Thoracic aorta (tissue), 2 donors: ENCODE measurements at regions not wholly inside any gene's neighbourhood (a gene's known extent, or its start where the extent isn't known, plus 50 kb on each side); places are given as distances from the start of the nearest gene placed in this dataset.

Experiments
- ATAC-seq: fragments of 150-250 bp; one replicate; pipeline ENCODE4 v1.8.0; 2017; ENCODE audit warnings: low read depth; ENCODE audit not compliant: insufficient number of reproducible peaks, low FRiP score
- DNase-seq: peaks from one replicate; pipeline ENCODE4 v3.0.0-alpha.2; 2020; ENCODE audit warnings: low spot score
- H3K27ac ChIP-seq, 2 donors: fragments of 200-600 bp; sonication (generic); 1 replicate in 1 of 2; 2 replicates in 1 of 2; pipeline ENCODE4 v1.5.1; 2016; ENCODE audit warnings: mild to moderate bottlenecking in 2 of 2, moderate library complexity in 2 of 2
- H3K27me3 ChIP-seq: fragments of 200-600 bp; sonication (generic); replicated peaks from 2 replicates; pipeline ENCODE4 v1.6.0; 2016; ENCODE audit warnings: mild to moderate bottlenecking; ENCODE audit not compliant: insufficient read depth
- H3K36me3 ChIP-seq: fragments of 200-600 bp; sonication (generic); one replicate; pipeline ENCODE4 v1.5.1; 2016
- H3K4me1 ChIP-seq, 2 donors: fragments of 200-600 bp; sonication (generic); 1 replicate in 1 of 2; 2 replicates in 1 of 2; pipeline versions ENCODE4 v1.5.1 to v1.6.0; 2016; ENCODE audit warnings: low read depth in 2 of 2, mild to moderate bottlenecking in 1 of 2; ENCODE audit not compliant: control insufficient read depth in 1 of 2
- H3K4me3 ChIP-seq: fragments of 200-600 bp; sonication (generic); 2 replicates; pipeline ENCODE4 v1.5.1; 2016; ENCODE audit warnings: mild to moderate bottlenecking
- H3K9me3 ChIP-seq: fragments of 200-600 bp; sonication (generic); 2 replicates; pipeline ENCODE4 v1.5.1; 2016
- CTCF ChIP-seq: fragments of 200-600 bp; sonication (generic); IDR thresholded peaks from one replicate; pipeline ENCODE4 v1.5.1; 2019; ENCODE audit warnings: antibody characterized with exemption

GRCh38 chr5:6043491-6044310 is 334.6 kb downstream of the MED10 start:
- no peak overlapping the region for H3K27ac ChIP-seq
- no peaks in the 10 kb centered on the region for H3K9me3 ChIP-seq
- DNase-seq (no peak), ATAC-seq (no peak)
- no peak for TF ChIP-seq CTCF
- no peak overlapping the region for H3K4me3 ChIP-seq
- H3K4me1 ChIP-seq: no peaks in the 10 kb centered on the region
- no peaks in the 10 kb centered on the region for H3K27me3 ChIP-seq
- no peaks in the 10 kb centered on the region for H3K36me3 ChIP-seq

GRCh38 chr5:6041977-6042550 is 336.3 kb downstream of the MED10 start:
- Histone ChIP-seq H3K9me3 (no peaks in the 10 kb centered on the region), H3K36me3 (no peaks in the 10 kb centered on the region), H3K27me3 (no peaks in the 10 kb centered on the region), H3K27ac (no peak overlapping the region), H3K4me1 (no peaks in the 10 kb centered on the region), H3K4me3 (no peak overlapping the region)
- TF ChIP-seq CTCF: no peak
- ATAC-seq (no peak), DNase-seq (no peak)

GRCh38 chr5:6039111-6039510 is 339.2 kb downstream of the MED10 start:
- no peak overlapping the region for H3K4me3 ChIP-seq
- H3K27ac ChIP-seq: no peak overlapping the region
- ATAC-seq (no peak), DNase-seq (no peak)
- no peaks in the 10 kb centered on the region for H3K27me3 ChIP-seq
- no peaks in the 10 kb centered on the region for H3K9me3 ChIP-seq
- TF ChIP-seq CTCF: no peak
- H3K4me1 ChIP-seq: no peaks in the 10 kb centered on the region
- no peaks in the 10 kb centered on the region for H3K36me3 ChIP-seq

GRCh38 chr5:6036006-6036405 is 342.3 kb downstream of the MED10 start:
- no peak overlapping the region for H3K4me3 ChIP-seq

More at GRCh38 chr5:6036006-6036405, 342.3 kb downstream of the MED10 start:
- H3K4me1 ChIP-seq: no peaks in the 10 kb centered on the region
- H3K27ac ChIP-seq: no peak overlapping the region
- TF ChIP-seq CTCF: no peak
- ATAC-seq (no peak), DNase-seq (no peak)
- H3K27me3 ChIP-seq: no peaks in the 10 kb centered on the region
- no peaks in the 10 kb centered on the region for H3K36me3 ChIP-seq
- H3K9me3 ChIP-seq: no peaks in the 10 kb centered on the region
